ENCODE measurements at regions not wholly inside any gene's neighbourhood (a gene's known extent, or its start where the extent isn't known, plus 50 kb on each side); places are given as distances from the start of the nearest gene placed in this dataset.

DNA sequence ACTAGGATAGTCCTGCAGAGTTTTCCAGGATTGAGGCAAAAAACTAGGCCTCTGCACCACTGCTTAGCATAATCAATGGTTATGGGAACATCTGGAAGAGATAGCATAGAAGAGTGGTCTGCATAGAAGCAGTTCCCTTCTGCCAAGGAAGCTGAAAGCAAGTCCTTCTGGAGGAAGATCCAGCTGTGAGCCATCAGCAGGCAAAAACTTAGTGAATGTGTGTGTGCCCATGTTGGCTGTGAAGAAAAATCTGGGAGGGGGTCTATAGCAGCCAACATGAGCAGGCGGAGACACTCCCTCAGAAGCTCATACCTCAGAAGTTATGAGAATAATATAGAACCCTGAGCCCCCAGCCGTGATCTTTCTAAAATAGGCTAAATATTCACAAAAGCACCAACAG, 228.1 kb upstream of the STEAP1 start:
- Histone ChIP-seq H4K20me1 (no peaks in the 10 kb centered on the region), H3K4me1 (no peaks in the 10 kb centered on the region), H3K27me3 (no peaks in the 10 kb centered on the region), H3K4me3 (no peak overlapping the region), H3K4me2 (no peak overlapping the region), H3K27ac (no peak overlapping the region), H3K36me3 (no peaks in the 10 kb centered on the region), H3K9ac (no peak overlapping the region), H3K9me3 (replicated peaks in 1 of 11) (no peaks in the 10 kb centered on the region)
- TF ChIP-seq Cebpa-rat (IDR thresholded peaks at IDR 0.05), result no peak

DNA sequence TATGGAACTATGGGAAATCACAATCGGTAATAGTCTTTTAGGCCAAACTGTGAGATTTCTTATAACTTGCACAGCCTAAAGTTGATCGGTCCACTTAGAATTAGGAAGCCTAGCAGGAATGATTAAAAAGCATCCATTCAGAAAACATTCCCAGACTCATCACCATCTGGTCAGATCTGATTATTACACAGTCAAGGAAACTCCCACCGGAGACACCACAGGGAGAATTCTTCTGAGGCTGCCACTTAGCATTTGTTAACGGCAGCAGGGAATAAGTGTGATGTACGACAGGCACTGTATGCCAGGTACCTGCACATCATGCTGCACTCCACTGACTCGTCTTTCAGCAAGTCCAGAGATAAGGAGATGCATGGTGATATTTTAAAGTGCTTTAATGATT, 227.6 kb upstream of the STEAP1 start:
- Histone ChIP-seq H3K9ac (no peak overlapping the region), H3K27me3 (no peaks in the 10 kb centered on the region), H3K4me3 (no peak overlapping the region), H3K4me1 (no peaks in the 10 kb centered on the region), H3K9me3 (replicated peaks in 1 of 11) (no peaks in the 10 kb centered on the region), H4K20me1 (no peaks in the 10 kb centered on the region), H3K27ac (no peak overlapping the region), H3K4me2 (no peak overlapping the region), H3K36me3 (no peaks in the 10 kb centered on the region)
- TF ChIP-seq Cebpa-rat (IDR thresholded peaks at IDR 0.05), result no peak

DNA sequence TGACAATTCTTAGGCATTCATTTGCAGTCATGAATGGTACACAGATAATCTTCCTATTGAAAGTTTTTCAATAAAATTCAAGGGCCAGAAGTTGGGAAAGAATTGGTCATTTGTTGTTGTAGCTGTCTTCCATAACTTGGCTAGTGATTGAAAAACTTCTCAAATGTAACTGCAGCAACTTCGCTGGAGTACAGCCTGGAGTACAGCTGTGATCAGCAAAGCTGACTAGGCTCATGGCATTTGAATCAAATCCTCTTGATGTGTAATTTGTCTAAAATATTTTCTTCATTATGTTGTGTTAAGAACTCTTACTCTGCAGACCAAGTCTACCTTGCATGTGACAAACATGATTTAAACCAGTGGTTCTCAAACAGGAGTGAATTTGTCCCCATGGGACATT, 226.5 kb upstream of the STEAP1 start:
- TF ChIP-seq Cebpa-rat (IDR thresholded peaks at IDR 0.05), result no peak
- Histone ChIP-seq H3K27me3 (no peaks in the 10 kb centered on the region), H4K20me1 (no peaks in the 10 kb centered on the region), H3K9ac (no peak overlapping the region), H3K9me3 (replicated peaks in 1 of 11) (no peaks in the 10 kb centered on the region), H3K4me2 (no peak overlapping the region), H3K4me3 (no peak overlapping the region), H3K27ac (no peak overlapping the region), H3K36me3 (no peaks in the 10 kb centered on the region), H3K4me1 (no peaks in the 10 kb centered on the region)

DNA sequence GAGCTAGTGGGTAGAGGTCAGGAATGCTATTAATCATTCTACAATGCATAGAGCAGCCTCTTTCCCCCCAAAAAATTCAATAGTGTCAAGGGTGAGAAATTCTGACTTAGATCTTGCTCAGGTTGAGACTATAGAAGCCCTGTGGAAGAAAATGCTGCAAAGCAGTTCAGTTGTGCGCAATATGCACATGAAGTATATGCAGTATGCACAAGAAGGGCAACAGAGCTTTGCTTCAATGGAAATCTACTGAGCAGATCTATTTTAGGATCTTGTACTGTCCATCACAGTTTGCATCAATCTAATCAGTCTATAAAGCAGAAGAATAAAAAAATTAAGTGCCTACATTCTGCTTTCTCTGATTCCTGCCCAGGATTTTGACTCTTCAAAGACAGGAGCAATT, 225.8 kb upstream of the STEAP1 start:
- Histone ChIP-seq H3K4me1 (no peaks in the 10 kb centered on the region), H3K4me3 (no peak overlapping the region), H3K27ac (no peak overlapping the region), H3K9ac (no peak overlapping the region), H3K36me3 (no peaks in the 10 kb centered on the region), H3K9me3 (replicated peaks in 1 of 11) (no peaks in the 10 kb centered on the region), H3K4me2 (no peak overlapping the region), H3K27me3 (no peaks in the 10 kb centered on the region), H4K20me1 (no peaks in the 10 kb centered on the region)
- TF ChIP-seq Cebpa-rat (IDR thresholded peaks at IDR 0.05), result no peak

DNA sequence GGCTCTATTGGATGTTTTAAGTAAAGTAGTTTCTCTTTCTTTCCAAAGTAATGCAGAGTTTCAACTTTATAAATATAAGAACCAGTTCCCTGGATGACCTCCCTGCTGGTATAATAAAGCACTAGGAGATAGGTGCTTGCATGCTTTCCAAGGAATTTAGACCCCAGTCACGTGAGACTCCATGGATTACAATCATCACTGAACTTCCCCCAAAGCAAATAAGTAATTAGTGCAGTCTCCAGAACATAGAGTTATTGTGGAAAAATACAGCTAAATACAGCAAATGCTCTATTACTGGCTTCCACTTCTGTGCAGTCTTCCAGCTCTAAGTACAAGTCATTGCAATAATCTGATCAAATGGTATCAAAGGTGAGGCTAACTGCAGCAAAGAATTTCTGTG, 220.2 kb upstream of the STEAP1 start:
- no peak for TF ChIP-seq Cebpa-rat (IDR thresholded peaks at IDR 0.05)
- Histone ChIP-seq H3K4me2 (no peak overlapping the region), H3K27me3 (no peaks in the 10 kb centered on the region), H3K36me3 (no peaks in the 10 kb centered on the region), H3K27ac (no peak overlapping the region), H3K9me3 (replicated peaks in 1 of 11) (no peaks in the 10 kb centered on the region), H4K20me1 (no peaks in the 10 kb centered on the region), H3K4me1 (no peaks in the 10 kb centered on the region), H3K4me3 (no peak overlapping the region), H3K9ac (no peak overlapping the region)

DNA sequence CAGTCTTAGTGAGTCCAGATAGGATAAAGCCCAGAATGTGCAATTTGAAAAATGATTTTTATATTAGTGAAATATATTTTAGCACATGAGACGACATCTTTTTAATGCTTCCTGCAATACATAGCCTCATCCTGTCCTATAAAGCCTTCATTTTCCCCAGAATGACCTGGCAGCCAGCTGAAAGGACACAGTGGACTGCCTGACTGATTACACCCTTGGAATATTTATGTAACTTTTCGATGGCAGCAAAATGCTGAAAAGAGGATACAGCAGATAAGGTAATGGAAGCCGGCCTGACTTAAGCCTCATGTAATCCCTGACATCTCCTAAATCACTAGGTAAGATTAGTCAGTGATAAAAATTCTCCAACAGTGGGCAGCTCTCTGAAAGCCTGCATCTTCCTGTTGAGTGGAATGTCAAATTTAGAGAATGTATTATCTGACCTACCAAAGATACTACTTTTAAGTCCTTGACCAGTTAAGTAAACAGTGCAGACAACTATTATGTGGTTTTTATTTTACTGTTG, 210.7 kb upstream of the STEAP1 start:
- Histone ChIP-seq H3K4me3 (no peak overlapping the region), H3K9ac (no peak overlapping the region), H3K9me3 (replicated peaks in 1 of 11) (no peaks in the 10 kb centered on the region), H4K20me1 (no peaks in the 10 kb centered on the region), H3K4me1 (no peaks in the 10 kb centered on the region), H3K4me2 (no peak overlapping the region), H3K27ac (no peak overlapping the region), H3K36me3 (no peaks in the 10 kb centered on the region), H3K27me3 (no peaks in the 10 kb centered on the region)
- no peak for TF ChIP-seq Cebpa-rat (IDR thresholded peaks at IDR 0.05)

DNA sequence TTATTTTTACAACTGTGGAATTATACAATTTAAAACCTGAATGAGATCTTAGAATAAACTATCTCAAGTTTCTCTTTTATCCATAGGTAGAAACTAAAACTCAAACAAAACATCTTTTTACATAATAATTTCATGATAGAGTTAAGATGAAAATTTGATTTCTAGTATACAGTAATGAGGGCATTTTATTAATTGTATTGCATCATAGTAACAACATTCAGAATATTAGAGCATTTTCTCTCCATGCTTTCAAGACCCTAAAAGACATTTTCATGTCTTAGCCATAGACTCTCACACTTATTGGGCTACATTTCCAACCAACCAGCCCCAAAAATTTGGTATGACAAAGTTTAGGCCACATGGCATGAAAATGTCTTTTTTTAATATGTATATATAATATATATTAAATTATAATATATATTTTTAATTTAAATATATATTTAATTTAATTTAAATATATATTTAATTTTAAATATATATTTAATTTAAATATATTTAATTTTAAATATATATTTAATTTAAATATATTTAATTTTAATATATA, 195.7 kb upstream of the STEAP1 start:
- no peak for TF ChIP-seq Cebpa-rat (IDR thresholded peaks at IDR 0.05)
- no peaks in the 10 kb centered on the region for H3K36me3 ChIP-seq
- H3K9me3 ChIP-seq (replicated peaks in 1 of 11), result peaks cover 0 to 10% (median 6%) of the 10 kb centered on the region in 11 experiments; a peak in 8 of 22 replicates
- no peak overlapping the region for H3K27ac ChIP-seq
- no peaks in the 10 kb centered on the region for H3K4me1 ChIP-seq
- no peaks in the 10 kb centered on the region for H4K20me1 ChIP-seq
- no peak overlapping the region for H3K4me2 ChIP-seq
- no peaks in the 10 kb centered on the region for H3K27me3 ChIP-seq
- no peak overlapping the region for H3K4me3 ChIP-seq
- H3K9ac ChIP-seq, result no peak overlapping the region

DNA sequence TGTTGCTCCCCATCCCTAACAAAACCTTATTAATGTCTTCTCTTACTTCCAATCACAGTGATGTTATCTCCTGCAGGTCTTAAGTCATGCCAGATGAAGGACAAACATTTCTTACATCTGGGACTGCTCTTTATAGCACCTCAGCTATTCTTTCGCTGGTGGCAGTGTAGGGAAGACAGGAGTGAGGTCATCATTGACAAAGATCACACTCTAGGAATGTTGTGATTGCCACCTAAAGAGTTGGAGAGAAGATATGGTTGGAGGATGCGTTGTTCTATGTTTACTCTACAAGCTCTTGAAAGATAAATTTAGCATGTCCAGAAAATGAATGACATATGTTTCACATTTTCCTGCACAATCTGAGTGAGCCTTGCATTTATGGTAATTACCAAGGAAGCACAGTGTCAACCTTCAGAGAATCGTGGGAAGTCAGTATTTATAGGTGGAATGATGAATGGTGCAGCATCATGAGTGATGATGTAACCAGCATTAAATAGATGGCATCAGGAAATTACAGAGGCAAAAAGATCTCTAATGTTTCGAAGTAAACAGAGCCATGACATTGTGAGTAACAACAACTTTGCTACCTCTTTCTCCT, 188.1 kb upstream of the STEAP1 start:
- Histone ChIP-seq H3K4me2 (no peak overlapping the region), H4K20me1 (no peaks in the 10 kb centered on the region), H3K27me3 (no peaks in the 10 kb centered on the region), H3K4me3 (no peak overlapping the region), H3K9ac (no peak overlapping the region), H3K4me1 (no peaks in the 10 kb centered on the region), H3K36me3 (no peaks in the 10 kb centered on the region), H3K9me3 (replicated peaks in 1 of 11) (peaks cover 0 to 3% (median 0%) of the 10 kb centered on the region in 11 experiments; a peak in 1 of 22 replicates), H3K27ac (no peak overlapping the region)
- TF ChIP-seq Cebpa-rat (IDR thresholded peaks at IDR 0.05), result no peak

DNA sequence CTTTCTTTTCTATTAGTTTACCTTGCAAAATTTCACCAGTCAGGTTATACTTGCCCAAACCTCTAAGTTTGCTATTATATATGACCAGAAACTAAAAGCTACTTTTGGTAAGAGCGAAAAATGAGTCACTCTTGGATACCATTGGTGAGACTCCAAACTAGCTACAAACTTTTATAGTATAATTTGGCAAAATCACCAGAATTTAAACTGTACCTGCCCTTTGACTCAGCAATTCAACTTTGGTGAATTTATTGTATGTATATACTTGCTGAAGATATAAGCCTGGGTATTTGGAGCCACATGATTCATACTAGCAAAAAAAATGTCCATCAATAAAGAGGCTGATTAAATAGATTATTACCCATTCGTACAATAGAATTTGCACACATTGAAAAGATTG, 178.7 kb upstream of the STEAP1 start:
- no peaks in the 10 kb centered on the region for H3K4me1 ChIP-seq

DNA sequence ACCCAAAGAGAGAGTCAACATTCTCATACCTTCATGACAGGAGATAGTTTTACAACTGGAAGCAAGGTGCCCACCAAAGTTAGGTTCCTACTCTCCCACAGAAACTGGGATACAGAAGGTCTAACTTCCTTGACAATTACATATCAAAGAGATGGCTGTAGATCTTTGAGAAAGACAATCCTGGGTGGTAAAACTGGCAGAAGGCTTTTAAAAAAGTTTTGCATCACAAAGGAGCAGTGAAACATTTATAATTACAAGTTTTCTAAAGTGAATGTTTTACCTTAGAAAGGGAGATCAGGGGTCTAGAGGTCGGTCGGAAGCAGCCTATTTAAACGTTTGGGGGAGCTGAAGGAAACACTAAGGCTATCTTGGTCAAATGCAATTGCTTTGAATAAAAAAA, 166.6 kb upstream of the STEAP1 start:
- H3K4me3 ChIP-seq, result no peak overlapping the region
- no peaks in the 10 kb centered on the region for H3K36me3 ChIP-seq
- H3K9me3 ChIP-seq (replicated peaks in 1 of 11), result 0 out of 22 replicates have a peak, but pooled peaks cover 0 to 4% (median 0%) of the 10 kb centered on the region in 11 experiments
- no peak for TF ChIP-seq Cebpa-rat (IDR thresholded peaks at IDR 0.05)
- no peak overlapping the region for H3K4me2 ChIP-seq
- H3K27ac ChIP-seq, result no peak overlapping the region
- H3K9ac ChIP-seq, result no peak overlapping the region
- H4K20me1 ChIP-seq, result no peaks in the 10 kb centered on the region
- H3K4me1 ChIP-seq, result peaks cover 0 to 19% (median 0%) of the 10 kb centered on the region in 10 experiments; a peak in 8 of 20 replicates
- H3K27me3 ChIP-seq, result no peaks in the 10 kb centered on the region

More for the DNA sequence above, 178.7 kb upstream of the STEAP1 start:
- H3K9me3 ChIP-seq (replicated peaks in 1 of 11), result no peaks in the 10 kb centered on the region
- H4K20me1 ChIP-seq, result no peaks in the 10 kb centered on the region
- no peak overlapping the region for H3K27ac ChIP-seq
- TF ChIP-seq Cebpa-rat (IDR thresholded peaks at IDR 0.05), result no peak
- no peak overlapping the region for H3K4me2 ChIP-seq
- H3K36me3 ChIP-seq, result no peaks in the 10 kb centered on the region
- H3K9ac ChIP-seq, result no peak overlapping the region
- H3K4me3 ChIP-seq, result no peak overlapping the region
- no peaks in the 10 kb centered on the region for H3K27me3 ChIP-seq

Data from BLaER1 treated with 17β-estradiol and CSF1 and Interleukin-3, amounts not matched to agents 10 nM and 100 nM (cell line).